HG03439 (cell line): ENCODE measurements at regions not wholly inside any gene's neighbourhood (a gene's known extent, or its start where the extent isn't known, plus 50 kb on each side); places are given as distances from the start of the nearest gene placed in this dataset.
A peak's percentile ranks its signal among the peaks of the same experiment; 100 is the strongest.

ENCODE experiments used
- ATAC-seq: cut with Tn5 transposase; IDR thresholded peaks from one replicate; pipeline ENCODE4 v1.9.1; 2021; ENCODE audit warnings: mild to moderate bottlenecking, moderate library complexity; ENCODE audit not compliant: unreplicated experiment

- no peak for ATAC-seq
These were observed 210.9 kb upstream of the GGTLC1 start for GRCh38 chr20:24199501-24199900.

- no peak for ATAC-seq
These were observed 205.6 kb upstream of the GGTLC1 start for GRCh38 chr20:24194143-24194542.

- no peak for ATAC-seq
These were observed 202.3 kb upstream of the GGTLC1 start for GRCh38 chr20:24190905-24191304.

- no peak for ATAC-seq
These were observed 197.2 kb upstream of the GGTLC1 start for GRCh38 chr20:24185791-24186190.

GRCh38 chr20:24181151-24181550 is 192.6 kb upstream of the GGTLC1 start:
- ATAC-seq, result no peak

- ATAC-seq, result no peak
These were observed 180.7 kb upstream of the GGTLC1 start for GRCh38 chr20:24169256-24169655.

GRCh38 chr20:24166412-24166811 is 177.8 kb upstream of the GGTLC1 start:
- ATAC-seq, result no peak

GRCh38 chr20:24166123-24166381 is 177.5 kb upstream of the GGTLC1 start:
- no peak for ATAC-seq

- no peak for ATAC-seq
These were observed 176.9 kb upstream of the GGTLC1 start for GRCh38 chr20:24165301-24166122.

GRCh38 chr20:24164360-24164759 is 175.8 kb upstream of the GGTLC1 start:
- no peak for ATAC-seq

GRCh38 chr20:24163506-24163905 is 174.9 kb upstream of the GGTLC1 start:
- ATAC-seq, result no peak

- no peak for ATAC-seq
These were observed 172.1 kb upstream of the GGTLC1 start for GRCh38 chr20:24160563-24161281.

GRCh38 chr20:24158281-24158680 is 169.7 kb upstream of the GGTLC1 start:
- no peak for ATAC-seq

GRCh38 chr20:24157213-24157612 is 168.6 kb upstream of the GGTLC1 start:
- ATAC-seq, result no peak

- ATAC-seq, result no peak
These were observed 164.8 kb upstream of the GGTLC1 start for GRCh38 chr20:24153101-24154040.

- ATAC-seq, result no peak
These were observed 163.2 kb upstream of the GGTLC1 start for GRCh38 chr20:24151621-24152294.

- ATAC-seq, result no peak
These were observed 161.8 kb upstream of the GGTLC1 start for GRCh38 chr20:24150406-24150805.

GRCh38 chr20:24149881-24150307 is 161.3 kb upstream of the GGTLC1 start:
- no peak for ATAC-seq

- ATAC-seq, result no peak
These were observed 160.6 kb upstream of the GGTLC1 start for GRCh38 chr20:24149175-24149574.

GRCh38 chr20:24148372-24148771 is 159.8 kb upstream of the GGTLC1 start:
- peak; percentile 72 for ATAC-seq

GRCh38 chr20:24147961-24148360 is 159.4 kb upstream of the GGTLC1 start:
- no peak for ATAC-seq
